ENCODE measurements at regions not wholly inside any gene's neighbourhood (a gene's known extent, or its start where the extent isn't known, plus 50 kb on each side); places are given as distances from the start of the nearest gene placed in this dataset.

DNA sequence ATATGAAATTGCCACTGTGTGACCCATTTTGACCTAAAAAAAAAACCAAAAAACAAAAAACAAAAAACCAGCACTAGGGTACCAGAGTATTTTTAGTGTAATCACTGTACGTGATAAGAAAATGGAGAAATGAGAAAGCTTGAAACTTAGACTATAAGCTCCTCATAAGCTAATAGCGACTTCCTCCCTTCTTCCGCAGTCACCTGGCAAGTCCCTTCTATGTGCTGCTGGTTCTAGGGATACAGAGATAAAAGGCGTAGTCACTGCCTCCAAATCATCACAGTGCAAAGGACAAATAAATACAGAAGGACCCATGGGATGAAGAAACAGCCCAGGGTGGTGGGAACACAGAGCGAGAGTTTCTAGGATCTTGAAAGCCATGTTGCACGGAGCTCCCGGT is 190.3 kb downstream of the TM9SF2 start:
- Histone ChIP-seq H3F3A (ENCODE audit: control insufficient read depth, insufficient read depth) (no peaks in the 10 kb centered on the region), H3K27ac (ENCODE audit: low read depth, low read length) (no peak overlapping the region), H4K20me1 (ENCODE audit: control insufficient read depth, insufficient read depth, low read depth, low read length) (no peaks in the 10 kb centered on the region), H3K4me3 (ENCODE audit: low read length) (no peak overlapping the region), H3K27me3 (ENCODE audit: control insufficient read depth, low read length) (0 out of 2 replicates have a peak, but pooled peaks cover 2% of the 10 kb centered on the region), H3K36me3 (ENCODE audit: control insufficient read depth, low read length) (no peaks in the 10 kb centered on the region), H3K4me1 (ENCODE audit: control insufficient read depth, low read length) (no peaks in the 10 kb centered on the region), H3K4me2 (ENCODE audit: low read length) (no peak overlapping the region), H3K9me2 (replicated peaks; ENCODE audit: control insufficient read depth, low read length) (no peaks in the 10 kb centered on the region), H3K79me2 (ENCODE audit: control insufficient read depth, low read length) (no peaks in the 10 kb centered on the region), H3K9me3 (ENCODE audit: control insufficient read depth, insufficient read depth, low read length) (no peaks in the 10 kb centered on the region)
- TF ChIP-seq EZH2phosphoT487 (IDR thresholded peaks at IDR 0.05; ENCODE audit: borderline replicate concordance, low read length): no peak
- TF ChIP-seq, protein P1, sequence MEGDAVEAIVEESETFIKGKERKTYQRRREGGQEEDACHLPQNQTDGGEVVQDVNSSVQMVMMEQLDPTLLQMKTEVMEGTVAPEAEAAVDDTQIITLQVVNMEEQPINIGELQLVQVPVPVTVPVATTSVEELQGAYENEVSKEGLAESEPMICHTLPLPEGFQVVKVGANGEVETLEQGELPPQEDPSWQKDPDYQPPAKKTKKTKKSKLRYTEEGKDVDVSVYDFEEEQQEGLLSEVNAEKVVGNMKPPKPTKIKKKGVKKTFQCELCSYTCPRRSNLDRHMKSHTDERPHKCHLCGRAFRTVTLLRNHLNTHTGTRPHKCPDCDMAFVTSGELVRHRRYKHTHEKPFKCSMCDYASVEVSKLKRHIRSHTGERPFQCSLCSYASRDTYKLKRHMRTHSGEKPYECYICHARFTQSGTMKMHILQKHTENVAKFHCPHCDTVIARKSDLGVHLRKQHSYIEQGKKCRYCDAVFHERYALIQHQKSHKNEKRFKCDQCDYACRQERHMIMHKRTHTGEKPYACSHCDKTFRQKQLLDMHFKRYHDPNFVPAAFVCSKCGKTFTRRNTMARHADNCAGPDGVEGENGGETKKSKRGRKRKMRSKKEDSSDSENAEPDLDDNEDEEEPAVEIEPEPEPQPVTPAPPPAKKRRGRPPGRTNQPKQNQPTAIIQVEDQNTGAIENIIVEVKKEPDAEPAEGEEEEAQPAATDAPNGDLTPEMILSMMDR (IDR thresholded peaks at IDR 0.05; ENCODE audit: low read depth, low read length, poor library complexity, severe bottlenecking): no peak

DNA sequence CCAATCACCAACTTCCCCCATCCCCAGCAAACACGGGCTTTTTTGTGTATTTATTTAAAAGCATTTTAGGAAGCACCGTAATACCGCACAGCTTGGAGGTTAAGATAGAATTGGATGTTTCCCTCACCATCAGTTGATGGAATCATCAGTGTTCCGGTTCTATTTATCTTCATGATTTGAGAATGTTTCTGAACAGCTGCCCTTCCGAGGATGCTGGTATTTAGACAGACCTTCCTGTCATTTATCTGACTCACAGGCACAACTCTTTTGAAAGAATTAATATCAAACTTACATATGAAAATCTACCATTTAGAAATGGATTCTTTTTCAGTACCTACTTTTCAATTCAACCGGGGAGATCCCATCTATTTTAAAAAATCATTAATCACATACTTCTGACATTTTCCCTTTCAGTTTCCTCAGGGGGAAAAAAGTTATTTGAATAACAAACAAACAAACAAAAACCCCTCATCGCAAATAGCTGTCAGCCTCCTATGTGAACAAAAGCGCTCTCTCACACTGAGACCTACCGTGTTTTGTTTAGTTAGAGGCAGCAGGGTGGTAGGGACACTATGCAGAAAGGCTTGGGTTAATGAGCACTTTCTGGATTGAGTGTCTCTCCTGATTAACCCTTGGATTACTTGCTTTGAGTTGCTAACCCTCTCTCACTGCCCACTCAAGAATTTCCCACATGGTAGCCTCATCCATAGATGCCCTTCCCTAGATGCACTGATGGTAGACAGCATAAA is 189.3 kb downstream of the TM9SF2 start:
- H3F3A ChIP-seq (ENCODE audit: control insufficient read depth, insufficient read depth): no peaks in the 10 kb centered on the region
- no peak overlapping the region for H3K27ac ChIP-seq (ENCODE audit: low read depth, low read length)
- no peaks in the 10 kb centered on the region for H4K20me1 ChIP-seq (ENCODE audit: control insufficient read depth, insufficient read depth, low read depth, low read length)
- TF ChIP-seq, protein P1 (IDR thresholded peaks at IDR 0.05; ENCODE audit: low read depth, low read length, poor library complexity, severe bottlenecking): no peak
- TF ChIP-seq EZH2phosphoT487 (IDR thresholded peaks at IDR 0.05; ENCODE audit: borderline replicate concordance, low read length): no peak
- H3K9me3 ChIP-seq (ENCODE audit: control insufficient read depth, insufficient read depth, low read length): no peaks in the 10 kb centered on the region
- H3K36me3 ChIP-seq (ENCODE audit: control insufficient read depth, low read length): no peaks in the 10 kb centered on the region
- no peaks in the 10 kb centered on the region for H3K4me1 ChIP-seq (ENCODE audit: control insufficient read depth, low read length)
- no peak overlapping the region for H3K4me2 ChIP-seq (ENCODE audit: low read length)
- H3K27me3 ChIP-seq (ENCODE audit: control insufficient read depth, low read length): 0 out of 2 replicates have a peak, but pooled peaks cover 2% of the 10 kb centered on the region
- no peaks in the 10 kb centered on the region for H3K9me2 ChIP-seq (replicated peaks; ENCODE audit: control insufficient read depth, low read length)
- H3K4me3 ChIP-seq (ENCODE audit: low read length): no peak overlapping the region
- no peaks in the 10 kb centered on the region for H3K79me2 ChIP-seq (ENCODE audit: control insufficient read depth, low read length)

DNA sequence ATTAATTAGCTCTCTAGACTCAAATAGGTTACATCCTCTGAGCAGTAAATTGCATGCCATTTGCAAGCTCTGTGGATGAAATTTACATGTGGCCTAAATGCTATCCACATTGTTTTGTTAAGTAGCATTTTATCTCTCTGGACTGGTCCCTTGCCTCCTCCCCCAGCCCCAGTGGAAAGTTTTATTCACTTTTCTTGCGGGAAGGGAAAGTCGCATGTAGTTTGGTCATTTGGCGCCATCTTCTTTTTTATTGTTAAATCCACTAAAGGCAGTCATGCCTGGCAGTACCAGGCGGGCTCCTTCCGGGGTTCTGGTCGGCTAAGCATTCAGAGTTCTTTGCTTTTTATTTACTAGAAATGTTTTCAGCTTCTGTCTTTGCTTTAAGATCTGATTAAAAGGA is 188.7 kb downstream of the TM9SF2 start:
- Histone ChIP-seq H4K20me1 (ENCODE audit: control insufficient read depth, insufficient read depth, low read depth, low read length) (no peaks in the 10 kb centered on the region), H3K4me1 (ENCODE audit: control insufficient read depth, low read length) (no peaks in the 10 kb centered on the region), H3K79me2 (ENCODE audit: control insufficient read depth, low read length) (no peaks in the 10 kb centered on the region), H3K36me3 (ENCODE audit: control insufficient read depth, low read length) (no peaks in the 10 kb centered on the region), H3F3A (ENCODE audit: control insufficient read depth, insufficient read depth) (no peaks in the 10 kb centered on the region), H3K4me3 (ENCODE audit: low read length) (no peak overlapping the region), H3K9me3 (ENCODE audit: control insufficient read depth, insufficient read depth, low read length) (no peaks in the 10 kb centered on the region), H3K4me2 (ENCODE audit: low read length) (no peak overlapping the region), H3K9me2 (replicated peaks; ENCODE audit: control insufficient read depth, low read length) (no peaks in the 10 kb centered on the region), H3K27ac (ENCODE audit: low read depth, low read length) (no peak overlapping the region), H3K27me3 (ENCODE audit: control insufficient read depth, low read length) (0 out of 2 replicates have a peak, but pooled peaks cover 2% of the 10 kb centered on the region)
- no peak for TF ChIP-seq EZH2phosphoT487 (IDR thresholded peaks at IDR 0.05; ENCODE audit: borderline replicate concordance, low read length)
- TF ChIP-seq, protein P1 (IDR thresholded peaks at IDR 0.05; ENCODE audit: low read depth, low read length, poor library complexity, severe bottlenecking): no peak
